Right hindlimb (tissue), 1 donor: ENCODE measurements at regions not wholly inside any gene's neighbourhood (a gene's known extent, or its start where the extent isn't known, plus 50 kb on each side); places are given as distances from the start of the nearest gene placed in this dataset.
"Not testable (repeated sequence)": the region's sequence is repeated elsewhere in the genome, so short reads cannot be mapped to it uniquely, and the experiment has no call there.

Source experiments
- DNase-seq: peaks from one replicate; pipeline ENCODE4 v3.0.0-alpha.2; 2018

- DNase-seq: not testable (repeated sequence)
Observed at GRCh38 chr5:96319981-96320739, 112.9 kb downstream of the PCSK1 start.

GRCh38 chr5:96318569-96319110 lies 114.4 kb downstream of the PCSK1 start:
- no peak for DNase-seq

DNA sequence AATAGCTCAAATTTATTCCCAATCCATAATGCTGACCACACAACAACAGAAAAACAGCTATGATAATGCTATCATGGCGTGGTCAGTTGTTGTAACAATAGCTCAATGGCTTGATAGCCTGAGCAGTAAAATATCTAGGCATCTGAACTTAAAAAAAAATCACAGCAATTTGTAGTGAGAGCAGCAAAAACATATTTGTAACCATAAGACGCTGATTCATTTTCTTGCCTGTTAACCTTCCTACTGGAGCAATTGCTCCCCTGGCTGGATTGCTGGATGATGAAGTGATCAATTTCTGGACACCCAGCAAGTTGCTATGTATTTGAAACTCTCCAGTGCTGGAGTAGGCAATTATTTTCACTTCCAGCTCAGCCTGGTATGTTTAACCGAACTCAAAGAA lies 115.1 kb downstream of the PCSK1 start:
- no peak for DNase-seq

DNA sequence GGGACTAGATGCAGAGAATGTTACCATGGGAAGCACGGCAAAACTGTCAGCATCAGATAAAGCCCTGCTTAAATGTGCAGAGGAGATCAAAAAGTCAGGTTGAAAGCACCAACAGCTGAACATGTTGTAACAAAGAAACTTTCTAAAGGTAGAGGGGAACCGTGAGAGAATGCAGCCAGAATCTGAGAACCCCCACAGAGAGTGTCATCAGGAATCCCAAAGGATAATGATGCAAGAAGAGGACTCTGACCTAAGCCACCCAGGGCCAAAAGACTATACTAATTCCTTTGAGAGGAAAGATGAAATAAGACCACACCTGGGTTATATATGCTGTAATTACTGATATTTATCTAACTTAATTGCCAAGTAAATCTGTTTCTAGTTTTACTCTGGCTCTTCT lies 116.6 kb downstream of the PCSK1 start:
- no peak for DNase-seq

- no peak for DNase-seq
Observed at GRCh38 chr5:96316017-96316416, 117.0 kb downstream of the PCSK1 start.

- DNase-seq: no peak
Observed at GRCh38 chr5:96315431-96315830, 117.6 kb downstream of the PCSK1 start.

- DNase-seq: no peak
Observed at GRCh38 chr5:96312383-96312782, 120.7 kb downstream of the PCSK1 start.

DNA sequence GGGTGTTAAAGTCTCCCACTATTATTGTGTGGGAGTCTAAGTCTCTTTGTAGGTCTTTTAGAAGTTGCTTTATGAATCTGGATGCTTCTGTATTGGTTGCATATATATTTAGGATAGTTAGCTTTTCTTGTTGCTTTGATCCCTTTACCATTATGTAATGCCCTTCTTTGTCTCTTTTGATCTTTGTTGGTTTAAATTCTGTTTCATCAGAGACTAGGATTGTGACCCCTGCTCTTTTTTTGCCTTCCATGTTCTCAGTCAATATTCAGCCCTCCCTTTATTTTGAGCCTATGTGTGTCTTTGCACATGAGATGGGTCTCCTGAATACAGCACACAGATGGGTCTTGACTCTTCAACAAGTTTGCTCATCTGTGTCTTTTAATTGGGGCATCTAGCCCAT lies 126.0 kb downstream of the PCSK1 start:
- not testable (repeated sequence) for DNase-seq

- DNase-seq: no peak
Observed at GRCh38 chr5:96302174-96302738, 130.8 kb downstream of the PCSK1 start.

GRCh38 chr5:96300976-96301375 lies 132.1 kb downstream of the PCSK1 start:
- DNase-seq: no peak

- no peak for DNase-seq
Observed at GRCh38 chr5:96297867-96298266, 135.2 kb downstream of the PCSK1 start.

- DNase-seq: no peak
Observed at GRCh38 chr5:96297290-96297689, 135.8 kb downstream of the PCSK1 start.

- no peak for DNase-seq
Observed at GRCh38 chr5:96294884-96295202, 138.2 kb downstream of the PCSK1 start.

DNA sequence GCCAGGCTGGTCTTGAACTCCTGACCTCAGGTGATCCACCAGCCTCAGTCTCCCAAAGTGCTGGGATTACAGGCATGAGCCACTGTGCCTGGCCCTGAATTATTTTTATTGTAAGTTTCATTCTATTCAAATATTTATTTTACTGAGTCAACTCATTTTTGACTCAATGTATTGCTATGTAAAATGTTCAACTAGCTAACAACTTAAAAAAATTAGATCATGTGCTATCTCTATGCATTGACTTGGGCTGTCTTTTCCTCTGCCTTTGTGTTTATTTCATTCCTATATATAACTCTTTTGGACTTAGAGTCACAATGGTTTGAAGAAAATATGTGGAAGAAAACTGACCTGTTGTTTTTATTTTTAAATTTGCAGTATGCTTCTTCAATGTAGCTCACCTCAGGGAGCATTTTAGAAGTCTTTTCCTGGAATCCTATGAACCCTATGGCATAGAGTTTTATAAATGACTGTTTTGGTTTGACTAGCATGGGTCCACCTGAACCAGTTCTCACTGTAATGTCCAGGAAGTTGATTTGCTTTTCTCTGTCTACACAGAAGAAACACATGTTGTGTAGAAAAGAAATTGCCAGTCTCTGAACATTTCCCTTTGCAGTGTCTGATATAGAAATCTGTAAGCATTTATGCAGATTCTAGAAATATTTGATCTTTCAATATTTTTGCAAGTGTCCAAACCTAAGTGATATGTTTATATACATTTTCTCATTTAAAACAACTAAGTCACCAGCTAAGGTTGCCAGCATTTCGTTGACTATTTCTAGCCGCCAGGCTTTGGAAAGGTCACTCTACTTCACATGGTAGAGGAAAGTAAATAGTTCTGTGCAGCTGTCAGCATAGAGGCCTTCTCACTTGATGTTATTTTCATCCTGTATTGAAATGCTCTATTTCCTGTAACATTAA lies 138.8 kb downstream of the PCSK1 start:
- DNase-seq: no peak

GRCh38 chr5:96292582-96293247 lies 140.3 kb downstream of the PCSK1 start:
- no peak for DNase-seq

DNA sequence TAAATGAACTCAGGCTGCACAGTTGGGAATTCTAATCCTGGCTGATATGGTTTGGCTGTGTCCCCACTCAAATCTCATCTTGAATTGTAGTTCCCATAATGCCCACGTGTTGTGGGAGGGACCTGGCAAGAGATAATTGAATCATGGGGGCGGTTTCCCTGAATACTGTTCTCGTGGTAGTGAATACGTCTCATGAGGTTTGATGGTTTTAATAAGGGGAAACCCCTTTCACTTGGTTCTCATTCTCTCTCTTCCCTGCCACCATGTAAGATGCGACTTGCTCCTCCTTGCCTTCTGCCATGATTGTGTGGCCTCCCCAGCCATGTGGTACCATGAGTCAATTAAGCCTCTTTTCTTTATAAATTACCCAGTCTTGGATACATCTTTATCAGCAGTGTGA lies 143.8 kb downstream of the PCSK1 start:
- not testable (repeated sequence) for DNase-seq

DNA sequence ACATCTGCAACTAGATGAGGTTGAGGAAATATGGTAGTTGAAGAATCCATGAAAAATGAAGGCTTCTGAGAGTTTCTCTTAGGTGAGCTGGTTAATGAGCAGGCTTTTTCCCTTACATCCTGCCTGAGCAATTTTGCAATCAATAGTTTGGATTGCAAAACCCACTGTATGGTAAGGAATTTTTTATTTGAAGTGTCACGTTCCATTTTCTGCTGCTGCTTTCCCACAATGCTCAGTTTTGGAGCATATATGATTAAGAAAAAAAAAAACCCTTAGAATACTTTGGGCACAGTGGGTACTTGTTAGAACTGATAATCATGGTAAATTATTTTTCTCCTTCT lies 144.2 kb downstream of the PCSK1 start:
- DNase-seq: no peak

GRCh38 chr5:96288166-96288844 lies 144.7 kb downstream of the PCSK1 start:
- DNase-seq: no peak

DNA sequence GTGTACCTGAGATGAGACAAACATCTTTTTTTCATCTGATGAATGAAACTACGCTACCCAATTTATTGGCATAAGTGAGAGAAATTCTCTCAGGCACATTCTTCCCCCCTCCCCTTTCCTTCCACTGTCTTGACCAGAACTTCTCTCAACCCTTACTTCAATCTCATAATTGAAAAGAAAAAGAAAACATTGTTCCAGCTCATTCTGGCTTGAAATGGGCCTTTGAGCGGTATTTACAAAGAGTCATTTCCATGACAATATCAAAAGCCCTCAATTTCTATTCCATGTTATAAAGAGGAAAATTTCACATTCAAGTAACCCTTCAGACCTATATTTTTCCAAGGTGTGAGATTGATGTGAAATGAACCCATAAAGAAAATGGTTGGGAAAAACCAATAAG lies 145.9 kb downstream of the PCSK1 start:
- DNase-seq: no peak

- no peak for DNase-seq
Observed at GRCh38 chr5:96285823-96286222, 147.2 kb downstream of the PCSK1 start.

DNA sequence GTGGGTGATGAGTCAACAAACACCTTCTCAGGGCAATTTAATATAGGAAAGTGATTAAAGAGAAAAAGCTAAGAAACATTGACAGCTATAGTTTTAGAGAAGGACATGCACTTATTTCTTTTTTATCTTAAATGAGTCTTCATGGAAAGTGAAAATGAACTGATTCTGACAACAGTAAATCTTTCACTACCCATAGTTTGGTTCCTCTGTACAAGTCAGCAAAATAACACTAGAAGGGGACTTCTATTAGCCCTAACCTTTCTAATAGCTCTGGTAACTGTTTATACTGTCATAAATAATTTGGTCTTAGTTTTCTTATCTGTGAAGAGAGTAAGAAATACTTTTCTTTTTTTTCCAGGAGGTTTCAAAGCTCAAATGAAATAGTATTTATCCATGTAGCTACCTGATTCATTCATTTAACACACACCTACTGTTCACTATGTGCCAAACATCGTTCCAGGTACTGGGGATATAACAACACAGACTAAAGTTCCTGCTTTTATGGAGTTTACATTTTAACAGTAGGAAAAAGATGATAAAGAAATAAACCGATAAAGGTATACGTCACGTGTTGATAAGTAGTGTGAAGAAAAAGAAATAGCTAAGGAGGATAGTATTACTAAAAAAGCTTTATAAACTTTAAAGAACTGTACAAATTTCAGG lies 148.2 kb downstream of the PCSK1 start:
- no peak for DNase-seq

DNA sequence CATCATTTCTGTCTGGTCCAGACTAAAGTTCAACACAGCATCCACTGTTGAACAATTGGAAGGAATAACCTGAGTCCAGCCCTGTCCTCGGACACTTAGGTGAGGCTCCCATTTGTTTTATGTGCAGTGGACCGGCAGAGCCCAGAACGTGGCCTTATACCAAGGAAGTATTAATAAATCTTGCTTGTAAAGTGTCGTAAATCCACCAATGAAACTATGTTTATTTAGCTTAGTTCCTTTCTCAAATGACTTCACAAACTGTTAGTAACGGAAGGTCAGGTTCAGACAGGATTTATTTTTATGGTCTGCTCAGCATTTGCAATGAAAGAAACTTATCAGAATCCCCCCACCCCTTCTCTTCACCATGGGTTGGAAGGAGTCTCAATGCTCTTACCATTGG lies 149.5 kb downstream of the PCSK1 start:
- DNase-seq: no peak
